SIG-M5 treated with dmso at 0.1 percent for 504 hours (cell line): ENCODE measurements at regions not wholly inside any gene's neighbourhood (a gene's known extent, or its start where the extent isn't known, plus 50 kb on each side); places are given as distances from the start of the nearest gene placed in this dataset.

Experiments
- DNase-seq: peaks from one replicate; lab custom pipeline; 2025; ENCODE audit not compliant: unreplicated experiment; lab: John Stamatoyannopoulos, UW

DNA sequence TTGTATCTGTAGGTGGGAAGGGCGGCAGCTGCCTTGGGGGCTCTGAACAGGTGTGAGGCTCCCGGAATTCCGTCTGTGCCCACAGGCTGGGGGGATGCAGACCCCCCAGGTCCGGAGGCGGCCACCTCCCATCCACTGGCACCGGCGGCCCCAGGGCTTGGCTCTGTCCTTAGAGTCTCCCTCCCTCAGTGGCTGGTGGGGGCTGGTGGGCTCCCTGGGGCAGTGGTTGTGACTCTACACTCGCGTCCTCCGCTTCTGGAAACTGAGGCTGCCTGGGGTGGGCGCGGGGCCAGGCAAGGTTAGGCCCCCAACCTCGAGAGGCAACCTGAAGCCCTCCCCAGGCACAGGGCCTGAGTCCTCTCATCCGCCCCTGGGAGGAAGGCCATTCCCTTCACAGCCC, 1305.4 kb downstream of the BRD1 start:
- DNase-seq: no peak

DNA sequence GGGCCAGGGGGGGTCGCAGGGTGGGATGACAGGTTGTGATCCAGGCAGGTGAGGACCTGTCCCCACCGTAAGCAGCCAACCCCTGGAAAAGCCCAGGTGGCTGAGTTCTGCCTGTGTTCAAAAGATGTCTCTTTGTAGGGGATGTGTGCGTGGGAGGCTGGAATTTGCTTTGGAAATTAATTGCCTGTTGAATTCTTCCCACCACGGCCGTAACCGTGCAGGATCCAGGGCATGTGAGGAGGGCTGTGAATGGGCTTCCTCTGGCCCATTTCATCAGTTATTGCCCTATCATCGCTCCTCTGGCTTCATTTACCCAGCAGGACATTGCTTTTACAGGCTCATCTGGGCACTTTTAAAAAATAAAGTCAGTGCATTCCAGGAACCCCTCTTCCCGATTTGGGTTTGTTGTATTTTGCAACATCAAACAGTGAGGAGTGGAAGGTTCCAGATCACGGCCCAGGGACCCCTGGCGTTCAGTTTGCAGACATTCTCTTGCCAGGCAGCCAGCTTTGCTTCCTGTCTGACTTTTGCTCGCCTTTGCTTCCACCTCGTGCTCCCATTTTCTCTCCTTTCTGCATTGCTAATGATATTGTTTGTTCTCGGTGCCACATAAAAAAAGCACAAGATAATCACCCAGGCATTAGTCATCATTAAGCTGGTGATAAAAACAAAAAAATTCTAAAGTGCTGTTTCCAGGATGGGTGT, 1306.6 kb downstream of the BRD1 start:
- DNase-seq: no peak

DNA sequence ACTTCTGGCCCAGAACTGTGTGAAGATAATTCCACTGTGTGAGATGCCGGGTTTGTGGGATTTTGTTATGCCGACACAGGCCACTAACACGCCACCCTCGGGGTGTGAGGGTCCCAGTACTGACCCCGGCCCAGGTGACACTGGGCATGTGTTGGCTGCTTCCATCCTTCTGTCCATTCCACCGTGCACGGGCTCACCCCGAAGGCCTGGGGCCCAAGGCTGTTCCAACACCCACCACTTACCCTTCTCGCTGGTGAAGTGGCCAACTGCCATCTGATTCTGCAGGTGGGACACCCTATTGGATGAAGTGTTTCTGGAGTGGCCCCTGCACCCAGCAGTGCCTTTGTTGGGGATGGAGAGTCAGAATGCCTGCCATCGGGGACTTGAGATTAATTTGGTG, 1307.5 kb downstream of the BRD1 start:
- DNase-seq: no peak

DNA sequence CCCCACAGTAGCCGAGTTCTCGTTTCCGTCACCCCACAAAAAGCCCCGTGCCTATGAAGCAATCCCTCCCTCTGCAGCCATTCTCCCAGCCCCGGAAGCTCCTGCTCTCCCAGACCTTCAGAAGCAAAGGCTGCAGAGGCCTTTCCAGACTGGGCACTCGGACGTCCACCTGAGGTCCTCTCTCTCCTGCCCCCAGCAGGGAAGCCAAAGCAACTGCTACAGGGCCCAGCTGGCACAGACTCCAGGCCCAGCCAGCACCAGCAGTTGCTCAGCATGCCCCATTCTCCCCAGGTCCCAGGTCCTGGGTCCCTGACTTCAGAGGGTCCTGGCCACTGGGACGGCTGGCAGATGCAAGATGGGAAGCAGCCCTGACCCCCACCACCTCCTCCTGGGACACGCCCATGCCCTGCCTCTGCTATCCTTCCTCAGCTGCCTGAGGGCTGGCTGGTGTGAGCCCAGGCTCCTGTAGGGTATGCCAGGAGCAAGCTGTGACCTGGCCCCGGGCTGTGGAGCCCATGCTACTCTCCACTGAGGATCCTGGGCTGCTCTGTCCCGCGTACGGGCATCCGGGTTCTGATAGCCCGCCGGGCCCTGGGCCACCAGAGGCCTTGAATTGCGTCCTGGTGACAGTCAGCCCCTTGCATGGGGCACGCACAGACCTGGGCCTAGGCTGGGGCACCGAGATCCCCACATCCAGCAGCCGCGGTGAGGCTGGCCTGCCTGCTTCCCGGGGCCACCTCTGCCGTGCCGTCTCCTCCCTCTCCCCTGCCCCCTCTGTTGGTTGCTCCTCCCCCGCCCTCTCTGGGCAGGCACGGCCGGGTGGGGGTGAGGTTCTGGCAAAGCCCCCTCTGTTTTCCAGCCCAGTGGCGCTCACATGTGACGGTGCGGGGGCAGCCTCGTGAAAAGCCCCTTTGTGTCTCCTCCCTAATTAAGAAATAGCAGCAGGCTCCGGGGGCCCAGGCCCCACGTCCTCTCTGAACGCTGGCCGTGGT, 1310.3 kb downstream of the BRD1 start:
- no peak for DNase-seq

DNA sequence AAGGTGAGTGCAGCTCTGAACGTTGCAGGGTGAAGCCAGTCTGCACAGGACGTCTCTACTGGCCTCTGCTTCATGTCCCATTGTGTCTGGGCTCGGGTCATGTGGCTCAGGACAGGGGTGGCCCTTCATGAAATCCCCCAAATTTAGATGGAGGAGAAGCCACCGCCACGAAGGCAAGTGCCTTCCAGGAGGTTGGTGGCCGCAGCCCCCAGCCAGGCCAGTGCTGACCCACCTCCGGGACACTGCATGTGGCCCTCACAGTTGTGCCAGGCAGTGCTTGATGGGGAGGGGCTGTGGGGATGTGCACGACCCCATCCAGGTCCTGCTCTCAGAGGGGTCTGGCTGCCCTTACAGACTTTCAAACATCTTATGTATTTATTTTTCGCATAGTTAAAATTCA, 1311.1 kb downstream of the BRD1 start:
- no peak for DNase-seq

DNA sequence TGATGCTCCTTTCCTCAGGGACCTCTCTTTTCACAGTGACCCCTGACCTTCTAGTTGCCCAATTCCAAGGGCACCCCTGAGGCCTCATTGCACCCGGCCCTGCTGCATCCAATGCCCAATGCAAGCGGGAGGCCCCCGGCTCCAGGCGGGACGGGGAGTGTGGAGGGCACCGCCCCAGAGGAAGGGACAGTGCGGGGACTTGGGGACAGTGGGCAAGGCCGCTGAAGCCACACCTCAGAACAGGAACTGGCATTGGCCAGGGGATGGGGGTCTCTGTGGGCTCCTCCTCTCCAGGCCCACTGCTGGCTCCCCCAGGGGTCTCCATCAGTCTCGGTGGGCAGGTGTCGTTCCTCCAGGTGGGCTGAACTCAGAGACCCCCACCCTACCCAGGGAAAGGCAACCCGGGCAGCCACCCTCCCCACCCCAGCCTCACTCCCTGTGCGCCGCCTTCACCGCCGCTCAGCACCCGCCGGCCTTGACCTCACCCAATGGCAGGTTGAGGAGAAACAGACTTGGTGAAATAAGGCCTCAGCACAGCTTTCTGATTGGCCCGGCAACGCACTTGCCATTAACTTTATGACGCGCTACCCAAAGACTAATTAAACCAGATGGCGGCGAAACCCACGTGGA, 1312.0 kb downstream of the BRD1 start:
- no peak for DNase-seq

DNA sequence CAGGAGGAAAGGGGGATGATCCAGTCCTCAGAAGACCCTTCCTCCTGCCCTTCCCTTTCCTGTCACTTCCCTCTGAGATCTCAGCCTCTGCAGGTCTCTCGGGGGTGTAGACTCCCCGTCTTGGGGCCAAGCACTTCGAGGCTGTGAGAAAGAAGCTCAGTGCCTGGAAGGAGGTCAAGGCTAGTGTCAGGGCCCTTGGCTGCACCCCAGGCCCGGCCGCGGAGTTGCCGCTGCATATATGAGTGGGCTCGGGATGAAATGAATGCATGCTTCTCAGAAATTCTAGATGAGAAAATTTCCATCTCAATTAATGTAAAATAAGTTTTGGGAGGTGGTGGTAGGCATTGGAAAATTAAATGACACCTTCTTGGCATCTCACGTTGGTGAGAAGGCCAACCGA, 1313.7 kb downstream of the BRD1 start:
- DNase-seq: no peak

DNA sequence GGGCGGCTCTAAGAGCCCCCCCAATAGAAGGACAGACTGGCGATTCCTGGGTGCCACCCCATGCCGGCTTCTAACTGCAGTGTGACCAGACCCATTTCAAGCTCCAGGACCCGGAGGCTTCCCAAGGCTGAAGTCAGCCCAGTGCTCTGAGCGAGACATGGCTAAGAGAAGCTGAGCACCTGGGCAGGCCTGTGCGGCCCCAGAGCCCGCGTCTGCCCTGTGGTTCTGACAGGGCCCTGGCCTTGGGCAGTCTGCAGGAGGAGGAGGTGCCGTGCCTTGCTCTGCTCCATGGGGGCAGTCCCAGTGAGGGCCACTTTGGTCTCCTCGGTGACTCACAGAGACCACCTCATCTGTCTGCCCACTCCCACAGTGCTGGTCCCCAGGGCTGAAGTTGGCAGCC, 1314.2 kb downstream of the BRD1 start:
- DNase-seq: no peak

DNA sequence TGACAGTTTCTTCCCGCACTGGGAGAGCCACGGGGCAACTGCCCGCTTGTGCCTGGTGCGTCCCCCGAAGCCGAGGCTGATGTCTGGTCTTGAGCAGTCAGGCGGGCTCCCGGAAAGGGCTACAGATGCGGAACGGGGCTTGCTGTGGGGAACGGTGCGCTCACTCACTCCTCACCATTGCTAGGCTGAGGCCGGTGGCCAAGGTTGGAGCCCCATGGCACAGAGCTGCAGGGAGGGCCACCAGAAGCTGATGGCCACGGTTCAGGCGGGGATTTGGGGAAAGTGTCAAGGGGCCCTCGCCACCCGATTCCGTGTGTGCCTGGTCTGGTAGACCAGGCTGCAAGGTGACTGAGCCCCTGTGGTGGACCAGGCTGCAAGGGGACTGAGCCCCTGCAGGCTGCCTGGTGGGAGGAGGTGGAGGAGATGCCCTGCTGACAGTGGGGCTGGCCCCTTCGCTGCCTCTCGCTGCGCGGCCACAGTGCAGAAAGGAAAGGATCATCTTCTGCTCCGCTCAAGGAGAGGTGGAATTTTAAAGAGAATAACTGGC, 1315.8 kb downstream of the BRD1 start:
- DNase-seq: no peak

DNA sequence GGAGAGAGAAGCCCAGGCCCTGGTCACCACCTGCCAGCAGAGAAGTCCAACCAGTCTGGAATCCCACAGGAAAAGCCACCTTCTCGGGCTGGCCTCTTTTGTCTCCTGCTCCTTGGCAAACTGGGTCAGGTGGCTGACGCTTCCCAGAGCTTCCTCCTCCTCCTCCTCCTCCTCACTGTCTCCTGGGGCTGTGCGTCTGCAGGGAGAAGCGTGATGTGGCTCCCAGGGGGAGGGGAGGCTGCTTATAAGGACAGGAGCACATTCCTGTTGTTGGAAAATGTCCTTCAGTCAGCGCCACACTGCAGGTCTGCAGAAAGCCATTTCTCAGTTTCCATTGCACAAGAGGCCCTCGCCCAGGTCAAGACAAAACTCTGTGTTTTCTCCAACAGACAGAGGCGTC, 1316.5 kb downstream of the BRD1 start:
- no peak for DNase-seq

DNA sequence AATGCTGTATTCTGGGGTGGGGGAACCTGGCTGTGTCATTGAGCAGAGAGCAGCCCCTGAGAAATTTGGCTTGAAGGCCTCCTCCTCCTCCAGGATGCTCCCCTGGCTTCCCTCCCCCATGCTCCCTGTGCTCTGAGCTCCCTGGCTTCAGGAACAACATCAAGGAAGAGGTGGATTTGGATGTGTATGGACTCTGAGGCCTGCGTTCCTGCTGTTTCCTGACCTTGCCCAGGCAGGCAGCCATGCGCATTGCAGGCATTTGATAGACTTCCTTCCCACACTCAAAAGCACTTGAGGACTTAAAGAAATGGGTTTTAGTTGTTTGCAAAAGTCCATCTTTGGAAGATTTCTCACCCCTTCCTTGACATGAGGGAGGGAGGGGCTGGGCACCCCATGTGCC, 1317.1 kb downstream of the BRD1 start:
- DNase-seq: no peak

DNA sequence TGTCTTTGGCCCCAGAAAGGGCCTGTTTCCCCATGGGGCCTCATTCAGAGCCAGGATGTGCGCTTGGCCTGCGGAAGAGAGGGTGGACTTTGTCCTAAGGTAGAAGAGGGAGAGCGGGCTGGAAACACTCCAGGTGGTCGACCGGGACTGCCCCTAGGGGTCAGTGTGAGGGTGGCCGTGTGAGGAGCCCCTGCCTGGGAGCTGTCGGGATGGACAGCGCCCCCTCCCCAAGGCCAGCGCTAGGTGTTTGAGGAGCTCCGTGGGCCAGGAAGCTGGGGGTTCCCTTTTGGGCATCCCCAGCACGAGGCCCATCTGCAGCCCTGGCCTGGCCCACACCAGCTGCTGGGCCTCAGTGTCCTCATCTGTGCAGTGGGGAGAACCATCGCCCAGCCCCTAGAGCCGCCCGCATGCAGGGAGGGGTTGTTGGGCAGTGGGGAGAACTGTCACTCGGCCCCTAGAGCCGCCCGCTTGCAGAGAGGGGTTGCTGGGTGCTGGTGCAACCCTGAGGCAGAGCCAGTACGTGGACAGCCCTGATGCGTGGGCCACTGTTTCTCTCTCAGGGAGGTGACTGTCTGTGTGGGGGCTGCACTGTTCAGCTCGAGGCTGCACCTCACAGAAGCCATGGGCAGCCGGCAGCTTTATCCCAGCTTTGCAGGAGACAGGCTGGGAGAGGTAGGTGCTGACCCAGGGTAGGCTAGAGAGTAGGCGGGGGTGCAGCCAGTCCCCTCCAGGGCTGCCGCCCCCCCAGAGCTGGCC, 1319.9 kb downstream of the BRD1 start:
- DNase-seq: no peak

DNA sequence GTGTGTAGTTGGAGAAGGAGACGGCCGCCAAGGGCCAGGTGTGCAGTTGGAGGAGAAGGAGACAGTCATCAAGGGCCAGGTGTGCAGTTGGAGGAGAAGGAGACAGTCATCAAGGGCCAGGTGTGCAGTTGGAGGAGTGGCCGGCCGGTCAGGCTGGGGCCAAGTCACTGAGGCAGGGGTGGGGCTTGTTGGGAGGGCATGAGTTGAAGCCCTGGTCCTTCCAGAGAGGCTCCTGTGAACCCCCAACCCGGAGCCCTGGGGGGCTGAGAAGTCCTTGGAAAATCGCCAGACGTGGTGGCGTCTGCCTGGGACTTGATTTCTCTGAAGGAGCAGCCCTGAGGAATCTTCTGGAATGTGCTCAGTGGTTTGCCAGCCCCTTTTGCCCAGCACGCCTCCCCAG, 1320.5 kb downstream of the BRD1 start:
- no peak for DNase-seq

DNA sequence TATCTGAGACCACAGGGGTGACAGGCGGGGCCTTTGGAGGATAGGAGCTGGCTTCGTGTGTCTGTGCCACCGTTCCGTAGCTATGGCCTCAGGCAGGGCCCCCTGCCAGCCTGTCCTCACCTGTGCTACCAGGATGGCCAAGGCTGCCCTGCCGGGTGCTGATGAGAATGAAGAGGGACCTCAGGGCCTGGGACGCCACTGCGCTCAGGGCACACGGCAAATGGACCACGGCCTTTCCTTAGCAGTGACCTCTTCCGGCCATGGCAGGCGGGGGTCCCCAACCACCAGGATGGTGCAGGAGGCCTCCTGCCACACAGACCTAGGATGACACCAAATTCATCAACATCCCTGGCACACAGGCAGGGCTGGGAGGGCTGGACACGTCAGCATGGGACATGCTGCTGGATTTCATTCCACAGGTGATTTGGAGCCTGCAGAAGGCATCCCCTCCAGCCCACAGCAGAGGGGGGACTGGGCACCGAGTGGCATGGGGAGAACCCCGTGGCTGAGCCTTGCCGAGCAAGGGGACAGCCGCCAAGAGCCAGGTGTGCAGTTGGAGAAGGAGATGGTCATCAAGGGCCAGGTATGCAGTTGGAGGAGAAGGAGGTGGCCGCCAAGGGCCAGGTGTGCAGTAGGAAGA, 1321.0 kb downstream of the BRD1 start:
- DNase-seq: no peak

DNA sequence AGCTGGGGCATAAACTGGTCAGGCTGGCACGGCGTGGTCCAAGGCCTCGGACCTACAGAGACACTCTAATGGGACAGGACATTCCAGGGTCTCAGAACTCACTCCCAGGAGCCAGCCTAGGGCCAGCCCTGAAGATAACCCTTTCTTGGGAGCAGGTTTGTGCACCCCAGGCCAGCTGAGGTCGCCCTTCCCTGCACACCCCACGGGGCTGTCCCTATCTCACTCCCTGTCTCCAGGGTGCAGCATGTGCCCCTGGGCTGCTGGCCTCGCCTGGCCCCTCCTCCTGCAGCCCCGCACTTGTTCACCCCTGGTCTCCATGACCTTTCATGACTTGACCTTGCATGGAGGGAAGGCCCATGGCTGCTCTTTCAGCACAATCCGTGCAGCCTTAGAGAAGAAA, 1321.8 kb downstream of the BRD1 start:
- DNase-seq: no peak

DNA sequence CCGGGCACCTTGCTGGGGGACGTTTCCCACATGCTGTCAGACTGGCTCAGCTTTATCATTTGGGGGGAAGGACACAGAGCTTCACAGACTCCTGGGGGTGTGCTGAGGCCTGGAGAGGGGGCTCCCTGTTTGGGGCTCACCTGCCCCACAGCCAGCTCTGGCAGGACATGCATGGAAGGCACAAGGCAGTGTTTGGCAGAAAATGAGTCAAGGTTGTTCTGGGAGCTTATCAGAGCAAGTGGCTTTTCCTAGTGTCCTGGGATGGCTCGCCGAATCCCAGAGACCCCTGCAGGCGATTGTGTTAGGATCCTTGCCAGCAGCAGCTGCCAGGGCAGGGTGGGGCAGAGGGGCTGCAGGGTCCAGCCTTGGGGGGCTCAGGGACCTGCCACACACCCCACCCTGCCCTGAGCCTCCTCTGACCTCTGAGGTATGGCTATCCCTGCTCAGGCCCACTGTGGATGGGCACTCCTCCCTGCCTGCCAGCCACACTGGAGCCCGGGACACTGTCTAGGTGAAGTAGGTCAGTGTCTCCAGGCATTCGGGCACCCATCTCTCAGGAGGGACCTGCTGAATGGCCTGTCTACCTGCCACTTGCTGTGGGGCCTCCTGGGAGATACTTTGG, 1323.0 kb downstream of the BRD1 start:
- no peak for DNase-seq

DNA sequence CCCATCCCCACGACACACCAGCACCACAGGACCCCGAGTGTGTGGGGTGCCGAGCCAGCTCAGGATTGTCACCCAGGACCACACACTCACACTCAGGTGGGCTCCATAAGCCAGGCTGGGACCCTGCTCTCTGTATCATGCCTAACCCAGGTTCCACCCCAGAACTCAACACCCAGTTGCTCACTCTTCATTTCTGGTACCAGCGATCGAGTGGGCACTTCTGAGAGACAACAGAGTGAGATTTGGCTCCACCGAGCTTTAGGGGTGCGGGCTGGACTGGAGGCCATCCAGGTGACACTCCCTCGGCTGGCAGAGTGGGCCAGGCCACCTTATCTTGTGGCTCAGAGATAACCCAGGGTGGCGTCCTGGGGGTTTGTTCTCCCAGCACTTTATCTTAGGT, 1323.8 kb downstream of the BRD1 start:
- no peak for DNase-seq

DNA sequence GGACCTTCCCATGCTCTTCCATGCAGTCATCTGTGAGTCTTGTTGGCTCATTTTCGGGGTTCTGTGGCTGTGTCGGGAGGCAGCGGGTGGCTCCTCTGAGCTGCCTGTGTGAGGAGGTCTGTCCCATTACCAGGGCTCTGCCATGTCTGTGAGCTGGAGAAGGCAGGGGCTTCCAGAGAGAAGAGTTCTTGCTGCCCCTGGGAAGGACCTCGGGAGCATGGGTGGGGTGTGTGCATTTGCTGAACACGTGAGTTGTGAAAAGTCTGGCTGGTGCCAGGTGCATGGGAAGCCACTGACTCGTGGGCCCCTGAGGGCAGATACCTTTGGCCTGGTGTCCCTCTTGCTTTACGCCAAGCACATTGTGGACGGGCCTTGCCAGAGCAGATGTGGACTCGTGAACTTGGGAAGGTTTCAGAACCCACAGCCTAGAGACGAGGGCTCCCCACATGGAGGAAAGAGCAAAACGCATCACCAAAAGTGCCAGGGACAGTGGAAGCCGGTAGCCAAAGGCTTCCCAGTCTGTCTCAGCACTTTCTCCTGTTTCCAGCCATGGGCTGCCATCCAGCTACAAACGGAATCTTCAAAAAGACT, 1324.5 kb downstream of the BRD1 start:
- DNase-seq: no peak

DNA sequence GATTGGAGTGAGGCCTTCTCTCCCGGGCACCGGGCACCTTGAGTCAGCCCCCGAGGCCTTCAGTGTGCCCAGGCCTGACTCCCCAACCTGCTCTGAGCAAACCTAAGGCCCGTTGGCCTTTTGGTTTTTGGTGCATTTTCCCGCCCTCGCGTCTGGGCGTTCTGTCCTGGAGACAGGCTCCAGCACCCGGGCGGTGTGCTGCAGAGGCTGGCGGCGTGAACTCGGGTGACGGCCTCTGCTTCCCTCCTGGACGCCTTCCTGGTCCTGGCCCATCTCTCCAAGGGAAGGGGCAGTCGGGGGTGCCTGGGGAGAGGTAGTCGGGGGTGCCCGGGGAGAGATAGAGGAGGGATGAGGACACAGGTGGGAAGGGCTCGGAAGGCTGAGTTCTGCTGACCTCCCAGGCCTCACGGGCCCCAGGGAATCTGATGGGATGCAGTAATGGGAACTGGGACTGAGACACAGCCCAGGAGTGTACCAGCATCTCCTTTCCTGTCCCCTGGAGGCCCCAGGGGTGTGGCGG, 1326.4 kb downstream of the BRD1 start:
- DNase-seq: no peak
